GM19452 (cell line): ENCODE measurements at regions not wholly inside any gene's neighbourhood (a gene's known extent, or its start where the extent isn't known, plus 50 kb on each side); places are given as distances from the start of the nearest gene placed in this dataset.

Source experiments
- ATAC-seq: cut with Tn5 transposase; IDR thresholded peaks from one replicate; pipeline ENCODE4 v1.9.1; 2021; ENCODE audit not compliant: unreplicated experiment

DNA sequence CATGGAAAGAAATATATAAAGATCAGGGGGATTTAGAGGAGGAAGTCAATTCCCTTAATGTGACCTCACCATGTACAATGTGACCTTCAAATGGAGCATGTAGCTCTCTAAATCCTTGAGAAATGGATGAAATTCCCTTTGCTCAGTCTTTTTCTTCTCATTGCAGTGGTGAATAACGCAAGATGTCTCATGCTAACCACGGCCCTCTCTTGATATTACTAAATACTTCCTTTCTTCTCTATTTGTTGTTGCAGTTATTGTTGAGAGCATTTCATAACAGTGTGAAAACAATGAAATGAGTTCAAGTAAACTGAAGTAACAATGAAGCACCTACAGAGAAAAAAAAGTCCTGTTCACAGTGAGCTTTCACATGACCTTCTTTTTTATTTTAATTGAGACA lies 55.6 kb downstream of the ZNF281 start:
- no peak for ATAC-seq

DNA sequence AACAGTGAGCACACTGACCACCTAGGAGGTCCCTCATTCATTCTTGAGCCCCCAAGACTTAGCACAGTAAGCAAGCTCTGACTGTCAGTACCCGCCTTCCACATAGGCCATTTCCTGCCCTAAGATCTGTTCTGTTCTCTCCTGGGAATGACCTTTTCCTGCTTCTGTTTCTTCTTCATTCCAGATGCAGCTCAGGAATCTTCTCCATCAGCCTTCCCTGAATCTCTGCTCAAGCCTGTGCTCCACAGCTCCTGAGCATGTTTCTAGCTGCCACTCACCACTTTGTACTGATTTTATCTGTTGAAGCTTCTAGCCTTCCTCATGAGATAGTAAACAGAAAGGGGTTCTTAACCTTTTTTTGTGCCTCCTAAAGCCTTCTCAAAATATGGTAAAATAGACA lies 56.6 kb downstream of the ZNF281 start:
- no peak for ATAC-seq

DNA sequence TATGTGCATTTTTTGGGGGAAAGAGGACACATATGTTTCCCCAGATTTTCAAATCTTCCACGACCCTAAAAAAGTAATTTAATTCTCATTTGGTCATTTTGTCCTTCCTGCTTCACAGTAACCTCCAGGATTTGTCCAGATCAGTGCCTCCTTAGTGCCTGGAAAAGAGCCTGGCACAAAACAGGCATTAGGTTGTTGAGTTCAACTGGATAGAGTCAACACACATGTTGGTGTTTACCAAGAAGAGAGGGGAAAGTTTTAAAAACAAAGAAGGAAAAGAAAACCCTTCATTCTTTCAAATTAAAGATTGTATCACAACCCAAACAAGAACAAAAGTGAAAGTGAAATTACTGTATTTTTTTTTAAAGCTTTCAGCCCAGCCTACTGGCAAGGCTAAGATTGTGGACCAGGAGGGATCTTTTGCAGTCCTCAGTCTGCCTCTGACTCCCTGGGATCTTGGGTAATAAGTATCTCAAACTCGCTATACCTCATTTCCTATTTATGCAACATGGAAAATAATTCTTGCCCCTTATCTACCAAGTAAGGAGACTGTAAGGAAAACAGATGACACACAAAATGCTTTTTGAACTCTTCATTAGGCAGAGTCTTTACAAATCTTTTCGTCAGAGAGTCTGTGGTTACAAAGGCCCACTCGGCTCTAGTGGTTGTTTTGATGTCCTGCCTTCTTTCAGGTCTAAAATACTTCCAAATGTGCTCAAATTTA lies 57.8 kb downstream of the ZNF281 start:
- ATAC-seq, result peak; percentile 58

DNA sequence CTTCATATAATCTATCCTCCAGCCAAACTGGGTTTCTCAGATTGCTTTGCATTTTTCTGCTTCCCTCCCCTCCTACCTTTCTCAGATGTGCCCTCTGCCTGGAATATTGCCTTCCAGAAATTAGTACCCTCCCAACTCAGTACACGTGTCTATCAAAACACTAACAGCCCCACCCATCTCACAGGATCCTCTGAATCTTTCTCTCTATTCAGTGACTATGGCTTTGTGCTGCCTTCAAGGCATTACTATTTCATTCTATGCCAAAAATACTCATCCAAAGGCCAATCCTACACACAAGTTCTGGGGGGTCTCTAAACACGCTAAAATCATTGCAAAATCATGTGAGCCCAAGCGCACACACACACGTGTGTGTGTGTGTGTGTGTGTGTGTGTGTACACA lies 58.4 kb downstream of the ZNF281 start:
- ATAC-seq, result no peak

DNA sequence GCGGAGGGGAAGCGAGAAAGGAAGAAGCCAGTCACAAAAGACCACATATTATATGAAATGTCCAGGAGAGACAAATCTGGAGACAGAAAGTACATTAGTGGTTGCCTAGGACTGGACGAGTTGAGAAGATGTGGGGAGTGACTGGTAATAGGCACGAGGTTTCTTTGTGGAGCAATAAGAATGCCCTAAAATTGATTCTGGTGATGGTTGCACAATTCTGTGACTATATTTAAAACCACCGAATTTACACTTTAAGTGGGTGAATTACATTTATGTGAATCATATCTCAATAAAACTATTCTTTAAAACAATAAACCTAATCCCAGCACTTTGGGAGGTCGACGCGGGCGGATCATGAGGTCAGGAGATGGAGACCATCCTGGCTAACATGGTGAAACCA lies 63.1 kb downstream of the ZNF281 start:
- no peak for ATAC-seq

GRCh38 chr1:200345520-200345919 lies 64.3 kb downstream of the ZNF281 start:
- no peak for ATAC-seq

GRCh38 chr1:200343874-200344273 lies 66.0 kb downstream of the ZNF281 start:
- no peak for ATAC-seq

- ATAC-seq, result no peak
Observed at GRCh38 chr1:200342511-200343311, 67.1 kb downstream of the ZNF281 start.

- ATAC-seq, result no peak
Observed at GRCh38 chr1:200338451-200338850, 71.4 kb downstream of the ZNF281 start.

DNA sequence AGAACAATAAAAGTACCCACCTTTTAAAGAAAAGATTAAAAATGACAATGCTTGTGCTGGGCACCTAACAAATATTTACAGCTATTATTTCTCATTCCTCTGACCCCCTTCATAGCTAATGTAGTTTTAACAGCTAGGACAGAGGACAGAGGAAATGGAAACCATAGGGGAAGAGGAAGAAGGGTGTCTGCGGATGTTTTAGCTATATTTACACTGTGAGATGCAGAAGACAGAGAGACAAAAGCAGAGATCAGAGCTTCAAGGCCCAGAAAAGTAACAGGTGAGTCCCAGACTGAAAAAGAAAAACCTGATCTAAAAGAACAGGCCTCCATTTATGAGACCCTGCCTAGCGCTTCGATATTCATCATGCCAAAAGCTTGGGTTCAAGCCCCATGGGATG lies 72.0 kb downstream of the ZNF281 start:
- no peak for ATAC-seq

- ATAC-seq, result no peak
Observed at GRCh38 chr1:200337410-200337809, 72.4 kb downstream of the ZNF281 start.

- ATAC-seq, result no peak
Observed at GRCh38 chr1:200336901-200337391, 72.9 kb downstream of the ZNF281 start.

GRCh38 chr1:200336101-200336845 lies 73.6 kb downstream of the ZNF281 start:
- ATAC-seq, result no peak

DNA sequence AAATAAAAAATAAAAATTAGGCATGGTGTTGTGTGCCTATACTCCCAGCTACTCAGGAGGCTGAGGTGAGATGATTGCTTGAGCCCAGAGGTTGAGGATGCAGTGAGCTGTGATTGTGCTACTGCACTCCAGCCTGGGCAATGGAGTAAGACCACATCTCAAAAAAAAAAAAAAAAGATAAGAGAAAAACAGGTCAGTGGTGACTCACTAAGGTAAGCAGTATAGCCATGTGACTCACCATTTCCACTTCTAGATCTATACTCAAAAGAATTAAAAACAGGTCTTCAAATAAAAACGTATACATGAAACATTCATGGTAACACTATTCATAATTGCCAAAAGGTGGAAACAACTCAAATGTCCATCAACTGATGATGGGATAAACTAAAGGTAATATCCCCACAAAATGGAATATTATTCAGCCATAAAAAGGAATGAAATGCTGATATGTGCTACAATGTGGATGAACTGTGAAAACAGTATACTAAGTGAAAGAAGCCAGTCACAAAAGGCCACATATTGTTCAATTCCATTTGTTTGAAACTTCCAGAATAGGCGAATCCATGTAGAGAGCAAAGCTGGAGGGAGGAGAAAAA lies 75.1 kb downstream of the ZNF281 start:
- no peak for ATAC-seq

DNA sequence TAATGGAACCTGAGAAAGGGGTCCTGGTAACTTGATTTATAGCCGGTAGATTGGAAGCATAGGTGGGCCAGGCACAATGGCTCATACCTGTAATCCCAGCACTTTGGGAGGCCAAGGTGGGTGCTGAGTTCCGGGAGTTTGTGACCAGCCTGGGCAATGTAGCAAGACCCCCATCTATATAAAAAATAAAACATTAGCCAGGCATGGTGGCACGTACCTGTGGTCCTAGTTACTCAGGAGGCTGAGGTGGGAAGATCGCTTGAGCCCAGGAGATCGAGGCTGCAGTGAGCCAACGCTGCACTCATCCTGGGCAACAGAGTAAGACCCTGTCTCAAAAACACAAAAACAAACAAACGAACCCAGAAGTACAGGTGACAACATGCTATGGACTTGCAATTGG lies 76.5 kb downstream of the ZNF281 start:
- no peak for ATAC-seq

- ATAC-seq, result no peak
Observed at GRCh38 chr1:200332716-200333115, 77.1 kb downstream of the ZNF281 start.

DNA sequence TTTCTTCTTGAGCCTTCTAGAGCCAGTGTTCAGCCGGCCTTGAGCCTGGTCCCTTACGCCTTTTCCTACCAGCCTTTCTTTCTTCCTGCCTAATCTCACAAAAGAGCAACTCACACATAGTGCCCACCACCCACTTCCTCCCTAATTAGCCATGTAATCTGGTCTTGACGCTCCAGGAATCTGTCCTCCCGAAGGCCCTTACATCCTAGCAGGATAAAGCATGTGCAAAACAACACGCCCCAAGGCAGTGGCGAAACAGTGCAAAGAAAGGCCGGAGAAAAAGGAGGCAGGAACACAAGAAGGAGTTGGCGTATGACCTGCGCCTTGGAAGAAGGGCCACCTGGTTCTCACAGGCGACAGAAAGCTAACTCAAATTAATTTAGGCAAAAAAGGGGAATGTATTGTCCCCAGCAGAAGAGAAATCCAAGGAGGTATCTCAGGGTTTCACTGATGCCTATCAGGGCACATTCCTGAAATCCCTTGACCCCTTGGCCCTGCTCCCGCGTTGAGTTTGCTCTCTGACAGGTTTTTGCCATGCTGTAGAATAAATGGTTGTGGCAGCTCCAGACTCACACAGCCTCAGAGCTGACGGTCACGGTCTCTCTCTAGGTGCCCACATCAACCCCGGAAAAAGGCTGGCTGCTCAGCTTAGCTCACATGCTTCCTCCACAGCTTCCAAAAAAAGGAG lies 79.0 kb downstream of the ZNF281 start:
- no peak for ATAC-seq

DNA sequence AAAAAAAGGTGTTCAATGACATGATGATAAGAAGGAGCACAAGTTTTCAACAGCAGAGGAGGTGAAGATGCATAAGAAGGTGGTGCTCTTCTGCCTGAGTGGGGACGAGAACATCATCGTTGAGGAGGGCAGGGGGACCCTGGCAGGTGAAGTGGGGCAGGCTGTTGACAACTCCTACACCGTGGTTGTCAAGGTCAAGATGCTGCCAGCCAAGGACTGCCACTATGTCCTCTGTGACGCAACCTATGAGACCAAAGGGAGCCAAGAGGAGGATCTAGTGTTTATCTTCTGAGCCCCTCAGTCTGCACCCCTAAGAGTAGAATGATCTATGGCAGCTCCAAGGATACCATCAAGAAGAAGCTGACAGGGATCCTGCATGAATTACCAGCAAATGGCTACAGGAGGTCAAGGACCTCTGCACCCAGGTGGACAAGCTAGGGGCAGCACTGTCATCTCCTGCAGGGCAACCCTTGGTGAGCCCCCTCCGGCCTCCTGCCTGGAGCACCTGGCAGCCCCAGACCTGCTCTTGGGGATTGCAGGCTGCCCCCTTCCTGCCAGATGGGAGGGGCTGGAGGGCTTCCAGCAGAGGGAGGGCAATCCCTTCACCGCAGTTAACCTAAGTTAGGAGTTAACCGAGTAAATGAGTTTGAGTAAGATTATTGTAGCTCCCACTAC lies 80.5 kb downstream of the ZNF281 start:
- ATAC-seq, result no peak

- ATAC-seq, result no peak
Observed at GRCh38 chr1:200328379-200328778, 81.5 kb downstream of the ZNF281 start.

GRCh38 chr1:200323856-200324400 lies 85.9 kb downstream of the ZNF281 start:
- ATAC-seq, result no peak
